Hepatocyte (in vitro differentiated cells): ENCODE measurements at regions not wholly inside any gene's neighbourhood (a gene's known extent, or its start where the extent isn't known, plus 50 kb on each side); places are given as distances from the start of the nearest gene placed in this dataset.
"Not testable (repeated sequence)": the region's sequence is repeated elsewhere in the genome, so short reads cannot be mapped to it uniquely, and the experiment has no call there.

Experiments used
- DNase-seq: peaks from one replicate; pipeline ENCODE4 v3.0.0-alpha.2; 2016; ENCODE audit warnings: low spot score
- H2AFZ ChIP-seq: fragments of 200-600 bp; sonication (generic); 2 replicates; pipeline ENCODE4 v1.6.0; 2016; ENCODE audit warnings: antibody characterized with exemption, mild to moderate bottlenecking
- H3K27ac ChIP-seq: fragments of 200-600 bp; sonication (generic); 2 replicates; pipeline ENCODE4 v1.5.1; 2016; ENCODE audit warnings: mild to moderate bottlenecking
- H3K27me3 ChIP-seq: fragments of 200-600 bp; sonication (generic); 2 replicates; pipeline ENCODE4 v1.6.1; 2016
- H3K36me3 ChIP-seq: fragments of 200-600 bp; sonication (generic); replicated peaks from 2 replicates; pipeline ENCODE4 v1.5.1; 2016; ENCODE audit warnings: low read depth; ENCODE audit not compliant: insufficient read depth
- H3K4me1 ChIP-seq: fragments of 200-600 bp; sonication (generic); 2 replicates; pipeline ENCODE4 v1.5.1; 2016; ENCODE audit warnings: mild to moderate bottlenecking, moderate library complexity; ENCODE audit not compliant: insufficient read depth
- H3K4me2 ChIP-seq: fragments of 200-600 bp; sonication (generic); 2 replicates; pipeline ENCODE4 v1.6.0; 2016
- H3K4me3 ChIP-seq: fragments of 200-600 bp; sonication (generic); 2 replicates; pipeline ENCODE4 v1.5.1; 2016; ENCODE audit warnings: mild to moderate bottlenecking
- H3K79me2 ChIP-seq: fragments of 200-600 bp; sonication (generic); 2 replicates; pipeline ENCODE4 v1.6.0; 2017; ENCODE audit warnings: mild to moderate bottlenecking
- H3K9me2 ChIP-seq: fragments of 200-600 bp; sonication (generic); replicated peaks from 2 replicates; pipeline ENCODE4 v1.6.0; 2017; ENCODE audit warnings: mild to moderate bottlenecking; ENCODE audit not compliant: insufficient read depth
- H3K9me3 ChIP-seq: fragments of 200-600 bp; sonication (generic); 2 replicates; pipeline ENCODE4 v1.5.1; 2016; ENCODE audit warnings: low read depth, mild to moderate bottlenecking
- H4K20me1 ChIP-seq: fragments of 200-600 bp; sonication (generic); 2 replicates; pipeline ENCODE4 v1.6.0; 2016; ENCODE audit warnings: mild to moderate bottlenecking; ENCODE audit not compliant: insufficient read depth, poor library complexity, severe bottlenecking
- CTCF ChIP-seq: fragments of 200-600 bp; sonication (generic); IDR thresholded peaks from 2 replicates; pipeline ENCODE4 v1.5.1; 2016; ENCODE audit warnings: antibody characterized with exemption, mild to moderate bottlenecking; ENCODE audit not compliant: poor library complexity
- EZH2 ChIP-seq: fragments of 200-600 bp; sonication (generic); IDR thresholded peaks from 2 replicates; pipeline ENCODE4 v1.6.1; 2016; ENCODE audit warnings: antibody characterized with exemption, mild to moderate bottlenecking, borderline replicate concordance
- EZH2phosphoT487 ChIP-seq: fragments of 200-600 bp; sonication (generic); IDR thresholded peaks from one replicate; pipeline ENCODE4 v1.6.1; 2018; ENCODE audit warnings: antibody characterized with exemption, mild to moderate bottlenecking, low read depth, moderate library complexity; ENCODE audit not compliant: unreplicated experiment, severe bottlenecking
- WGBS: methylation state at CpG from one replicate; pipeline ENCODE4 v1.1.6; 2016; ENCODE audit warnings: low lambda C conversion rate; ENCODE audit errors: missing lambda C conversion rate; 5-methylcytosine and 5-hydroxymethylcytosine counted together

- Histone ChIP-seq H3K36me3 (no peaks in the 10 kb centered on the region), H3K4me1 (no peaks in the 10 kb centered on the region), H2AFZ (no peak overlapping the region), H3K4me2 (no peak overlapping the region), H3K27ac (no peak overlapping the region), H3K27me3 (no peaks in the 10 kb centered on the region), H3K9me3 (no peaks in the 10 kb centered on the region), H3K4me3 (no peak overlapping the region), H4K20me1 (no peaks in the 10 kb centered on the region), H3K9me2 (no peaks in the 10 kb centered on the region), H3K79me2 (no peaks in the 10 kb centered on the region)
- 97% methylated on average over 1 of the region's 1 CpG for WGBS
- no peak for DNase-seq
- no peak for TF ChIP-seq EZH2phosphoT487
- no peak for TF ChIP-seq CTCF
- TF ChIP-seq EZH2: no peak
Measured at GRCh38 chr2:34153484-34153883, 554.4 kb upstream of the FAM98A start.

- no peaks in the 10 kb centered on the region for H3K9me3 ChIP-seq
- 87% methylated on average over 8 of the region's 8 CpGs for WGBS
- no peak for DNase-seq
- no peak overlapping the region for H3K4me3 ChIP-seq
- no peaks in the 10 kb centered on the region for H3K9me2 ChIP-seq
- no peaks in the 10 kb centered on the region for H3K4me1 ChIP-seq
- no peaks in the 10 kb centered on the region for H3K36me3 ChIP-seq
- no peak for TF ChIP-seq EZH2phosphoT487
- no peak for TF ChIP-seq EZH2
- TF ChIP-seq CTCF: no peak
- no peak overlapping the region for H3K27ac ChIP-seq
- no peaks in the 10 kb centered on the region for H3K27me3 ChIP-seq
- H3K4me2 ChIP-seq: no peak overlapping the region
- no peak overlapping the region for H2AFZ ChIP-seq
- no peaks in the 10 kb centered on the region for H4K20me1 ChIP-seq
- no peaks in the 10 kb centered on the region for H3K79me2 ChIP-seq
Measured at GRCh38 chr2:34147780-34148179, 548.7 kb upstream of the FAM98A start.

GRCh38 chr2:34143149-34143548 lies 544.0 kb upstream of the FAM98A start:
- DNase-seq: no peak
- no peaks in the 10 kb centered on the region for H3K4me1 ChIP-seq
- H3K36me3 ChIP-seq: no peaks in the 10 kb centered on the region
- no peak overlapping the region for H2AFZ ChIP-seq
- H4K20me1 ChIP-seq: no peaks in the 10 kb centered on the region
- H3K9me2 ChIP-seq: no peaks in the 10 kb centered on the region
- no peaks in the 10 kb centered on the region for H3K27me3 ChIP-seq
- no peak overlapping the region for H3K4me3 ChIP-seq
- no peaks in the 10 kb centered on the region for H3K9me3 ChIP-seq
- H3K4me2 ChIP-seq: no peak overlapping the region
- no peak for TF ChIP-seq EZH2
- no peak for TF ChIP-seq EZH2phosphoT487
- no peak for TF ChIP-seq CTCF
- H3K79me2 ChIP-seq: no peaks in the 10 kb centered on the region
- no peak overlapping the region for H3K27ac ChIP-seq
- WGBS: 59% methylated on average over 1 of the region's 1 CpG

- not testable (repeated sequence) for H3K27me3 ChIP-seq
- WGBS: 96% methylated on average over 14 of the region's 18 CpGs
Measured at GRCh38 chr2:34142531-34143008, 543.5 kb upstream of the FAM98A start.

GRCh38 chr2:34133065-34133464 lies 534.0 kb upstream of the FAM98A start:
- H3K4me3 ChIP-seq, H3K36me3 ChIP-seq, H2AFZ ChIP-seq, H3K9me3 ChIP-seq, H3K27ac ChIP-seq, H3K4me2 ChIP-seq, H3K4me1 ChIP-seq, H3K79me2 ChIP-seq, H4K20me1 ChIP-seq, H3K27me3 ChIP-seq, H3K9me2 ChIP-seq, DNase-seq: not testable (repeated sequence)
- WGBS: 100% methylated on average over 1 of the region's 24 CpGs

More at GRCh38 chr2:34142531-34143008, 543.5 kb upstream of the FAM98A start:
- not testable (repeated sequence) for H2AFZ ChIP-seq, H3K4me2 ChIP-seq, DNase-seq, H3K27ac ChIP-seq, H3K4me1 ChIP-seq, H3K4me3 ChIP-seq, H3K9me2 ChIP-seq, H3K9me3 ChIP-seq, H3K36me3 ChIP-seq, H4K20me1 ChIP-seq, H3K79me2 ChIP-seq
